Liver (tissue), 8 donors: ENCODE measurements at regions not wholly inside any gene's neighbourhood (a gene's known extent, or its start where the extent isn't known, plus 50 kb on each side); places are given as distances from the start of the nearest gene placed in this dataset.

ENCODE experiments used
- DNase-seq: peaks from one replicate; pipeline ENCODE4 v3.0.0-alpha.2; 2017; ENCODE audit warnings: low spot score
- H3K27ac ChIP-seq, 2 donors: one replicate each; pipeline ENCODE4 v1.7.0; 2013; ENCODE audit warnings: inconsistent platforms in 2 of 2, low read length in 2 of 2, control low read depth in 1 of 2, low read depth in 1 of 2, mild to moderate bottlenecking in 1 of 2
- H3K27me3 ChIP-seq, 4 donors: one replicate each; pipeline versions ENCODE4 v1.6.1 to v1.7.0; 2013; ENCODE audit warnings: low read length in 3 of 4, inconsistent platforms in 1 of 4, mild to moderate bottlenecking in 1 of 4, moderate library complexity in 1 of 4; ENCODE audit not compliant: control insufficient read depth in 4 of 4, insufficient read depth in 4 of 4
- H3K36me3 ChIP-seq, 4 donors: one replicate each; pipeline versions ENCODE4 v1.6.1 to v1.7.0; 2013; ENCODE audit warnings: low read length in 3 of 4, mild to moderate bottlenecking in 3 of 4, low read depth in 1 of 4, moderate library complexity in 1 of 4; ENCODE audit not compliant: control insufficient read depth in 4 of 4, insufficient read depth in 3 of 4
- H3K4me1 ChIP-seq, 4 donors: one replicate each; pipeline versions ENCODE4 v1.6.1 to v1.7.0; 2013; ENCODE audit warnings: low read length in 3 of 4, mild to moderate bottlenecking in 3 of 4, moderate library complexity in 1 of 4; ENCODE audit not compliant: control insufficient read depth in 4 of 4, insufficient read depth in 4 of 4
- H3K4me3 ChIP-seq, 3 donors: one replicate each; pipeline versions ENCODE4 v1.6.1 to v1.7.0; 2013; ENCODE audit warnings: low read length in 3 of 3, control low read depth in 1 of 3, low read depth in 1 of 3, mild to moderate bottlenecking in 1 of 3
- H3K9ac ChIP-seq, 2 donors: one replicate each; pipeline ENCODE4 v1.7.0; 2013; ENCODE audit warnings: low read length in 2 of 2, mild to moderate bottlenecking in 2 of 2, moderate library complexity in 2 of 2, control low read depth in 1 of 2, low read depth in 1 of 2
- H3K9me3 ChIP-seq, 4 donors: one replicate each; pipeline versions ENCODE4 v1.6.1 to v1.7.0; 2013; ENCODE audit warnings: low read length in 3 of 4; ENCODE audit not compliant: control insufficient read depth in 4 of 4
- CTCF ChIP-seq: fragments of 150-350 bp; IDR thresholded peaks from 2 replicates; pipeline ENCODE4 v1.5.1; 2017; ENCODE audit warnings: improper control_type of control experiment, low read depth, low read length; ENCODE audit not compliant: missing input control
- EGR1 ChIP-seq, 2 donors: IDR thresholded peaks; 2 replicates each; pipeline ENCODE4 v1.6.1; 2016 to 2018; ENCODE audit warnings: antibody characterized with exemption in 2 of 2, low read depth in 2 of 2
- FOXA1 ChIP-seq: IDR thresholded peaks from 2 replicates; pipeline ENCODE4 v1.6.1; 2016; ENCODE audit warnings: antibody characterized with exemption
- FOXA2 ChIP-seq: IDR thresholded peaks from 2 replicates; pipeline ENCODE4 v1.6.1; 2016; ENCODE audit warnings: antibody characterized with exemption
- GABPA ChIP-seq, 2 donors: IDR thresholded peaks in 1 of 2; conservative IDR thresholded peaks in 1 of 2; 2 replicates each; pipeline ENCODE4 v1.6.1; 2016; ENCODE audit warnings: antibody characterized with exemption in 2 of 2, mild to moderate bottlenecking in 1 of 2, moderate library complexity in 1 of 2
- HNF4A ChIP-seq, 2 donors: conservative IDR thresholded peaks; 2 replicates each; pipeline ENCODE4 v1.6.1; 2016; ENCODE audit warnings: antibody characterized with exemption in 2 of 2, mild to moderate bottlenecking in 2 of 2
- HNF4G ChIP-seq: IDR thresholded peaks from 2 replicates; pipeline ENCODE4 v1.6.1; 2016; ENCODE audit warnings: antibody characterized with exemption
- JUND ChIP-seq, 2 donors: IDR thresholded peaks; 2 replicates each; pipeline ENCODE4 v1.6.1; 2016; ENCODE audit warnings: antibody characterized with exemption in 2 of 2
- NR2F2 ChIP-seq: IDR thresholded peaks from 2 replicates; pipeline ENCODE4 v1.6.1; 2016; ENCODE audit warnings: antibody characterized with exemption
- RAD21 ChIP-seq, 2 donors: IDR thresholded peaks; 2 replicates each; pipeline ENCODE4 v1.6.1; 2016; ENCODE audit warnings: antibody characterized with exemption in 2 of 2, mild to moderate bottlenecking in 2 of 2
- RXRA ChIP-seq, 2 donors: IDR thresholded peaks; 2 replicates each; pipeline ENCODE4 v1.6.1; 2017 to 2018; ENCODE audit warnings: antibody characterized with exemption in 2 of 2, mild to moderate bottlenecking in 1 of 2
- SP1 ChIP-seq: IDR thresholded peaks from 2 replicates; pipeline ENCODE4 v1.6.1; 2018; ENCODE audit warnings: antibody characterized with exemption, mild to moderate bottlenecking
- TAF1 ChIP-seq: conservative IDR thresholded peaks from 2 replicates; pipeline ENCODE4 v1.6.1; 2016; ENCODE audit warnings: antibody characterized with exemption, mild to moderate bottlenecking
- YY1 ChIP-seq: IDR thresholded peaks from 2 replicates; pipeline ENCODE4 v1.6.1; 2016; ENCODE audit warnings: antibody characterized with exemption, mild to moderate bottlenecking
- WGBS: extraction: QIAGEN DNeasy Blood & Tissue Kit; methylation state at CpG from one replicate; pipeline ENCODE4 v1.1.7; 2013; 5-methylcytosine and 5-hydroxymethylcytosine counted together
- TF ChIP-seq, protein P1 (sequence below): IDR thresholded peaks from 2 replicates; pipeline ENCODE4 v1.6.1; 2016; ENCODE audit warnings: antibody characterized with exemption, mild to moderate bottlenecking
- TF ChIP-seq, protein P2 (sequence below): IDR thresholded peaks from 2 replicates; pipeline ENCODE4 v1.6.1; 2016; ENCODE audit warnings: antibody characterized with exemption
- donor health status: healthy.
- donor health status: healthy.
- donor health status: healthy.
- donor health status: healthy.
- donor health status: healthy.

DNA sequence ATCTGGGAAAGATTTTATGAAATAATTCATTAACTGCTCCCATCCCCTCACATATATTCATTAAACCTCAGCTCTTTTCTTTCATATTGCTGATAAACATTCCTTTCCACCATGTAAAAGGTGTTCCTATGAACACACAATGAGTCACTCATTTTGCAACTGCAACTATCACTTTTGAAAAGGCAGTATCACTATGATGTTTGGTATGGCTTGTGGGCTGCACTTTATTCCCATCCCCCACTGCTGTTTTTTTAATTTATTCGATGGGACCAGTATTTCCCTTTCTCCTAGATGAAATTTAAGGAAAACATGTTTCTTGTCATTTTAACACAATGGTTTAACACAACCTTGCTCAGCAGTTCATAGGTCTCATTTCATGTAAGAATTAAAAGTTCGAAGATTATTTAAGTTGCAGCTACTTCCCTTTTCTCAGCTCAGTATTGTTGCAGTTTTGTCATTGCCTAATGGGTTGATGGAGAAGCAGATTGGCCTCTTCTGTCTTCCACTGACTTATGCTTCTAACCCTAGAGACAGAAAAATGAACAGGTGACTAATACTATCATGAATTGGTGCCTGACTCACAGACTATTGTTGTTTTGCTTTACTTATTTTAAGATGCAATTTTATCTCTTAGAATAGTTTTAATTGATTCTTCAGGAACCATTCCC lies 280.3 kb downstream of the ZPLD1 start:
- no peak overlapping the region for H3K27ac ChIP-seq
- no peak for DNase-seq
- no peaks in the 10 kb centered on the region for H3K4me1 ChIP-seq
- no peaks in the 10 kb centered on the region for H3K27me3 ChIP-seq
- no peaks in the 10 kb centered on the region for H3K36me3 ChIP-seq
- TF ChIP-seq NR2F2 (no peak), FOXA1 (no peak), SP1 (no peak), HNF4A (conservative IDR thresholded peaks at IDR 0.05) (no peak), YY1 (no peak), JUND (IDR thresholded peaks at IDR 0.05) (no peak), HNF4G (no peak), TAF1 (no peak), RAD21 (IDR thresholded peaks at IDR 0.05) (no peak), RXRA (IDR thresholded peaks at IDR 0.05) (no peak), GABPA (IDR thresholded peaks at IDR 0.05 in 1 of 2, conservative IDR thresholded peaks at IDR 0.05 in 1 of 2) (no peak), EGR1 (IDR thresholded peaks at IDR 0.05; ENCODE audit: low read depth in 2 of 2) (no peak)
- TF ChIP-seq, protein P1, sequence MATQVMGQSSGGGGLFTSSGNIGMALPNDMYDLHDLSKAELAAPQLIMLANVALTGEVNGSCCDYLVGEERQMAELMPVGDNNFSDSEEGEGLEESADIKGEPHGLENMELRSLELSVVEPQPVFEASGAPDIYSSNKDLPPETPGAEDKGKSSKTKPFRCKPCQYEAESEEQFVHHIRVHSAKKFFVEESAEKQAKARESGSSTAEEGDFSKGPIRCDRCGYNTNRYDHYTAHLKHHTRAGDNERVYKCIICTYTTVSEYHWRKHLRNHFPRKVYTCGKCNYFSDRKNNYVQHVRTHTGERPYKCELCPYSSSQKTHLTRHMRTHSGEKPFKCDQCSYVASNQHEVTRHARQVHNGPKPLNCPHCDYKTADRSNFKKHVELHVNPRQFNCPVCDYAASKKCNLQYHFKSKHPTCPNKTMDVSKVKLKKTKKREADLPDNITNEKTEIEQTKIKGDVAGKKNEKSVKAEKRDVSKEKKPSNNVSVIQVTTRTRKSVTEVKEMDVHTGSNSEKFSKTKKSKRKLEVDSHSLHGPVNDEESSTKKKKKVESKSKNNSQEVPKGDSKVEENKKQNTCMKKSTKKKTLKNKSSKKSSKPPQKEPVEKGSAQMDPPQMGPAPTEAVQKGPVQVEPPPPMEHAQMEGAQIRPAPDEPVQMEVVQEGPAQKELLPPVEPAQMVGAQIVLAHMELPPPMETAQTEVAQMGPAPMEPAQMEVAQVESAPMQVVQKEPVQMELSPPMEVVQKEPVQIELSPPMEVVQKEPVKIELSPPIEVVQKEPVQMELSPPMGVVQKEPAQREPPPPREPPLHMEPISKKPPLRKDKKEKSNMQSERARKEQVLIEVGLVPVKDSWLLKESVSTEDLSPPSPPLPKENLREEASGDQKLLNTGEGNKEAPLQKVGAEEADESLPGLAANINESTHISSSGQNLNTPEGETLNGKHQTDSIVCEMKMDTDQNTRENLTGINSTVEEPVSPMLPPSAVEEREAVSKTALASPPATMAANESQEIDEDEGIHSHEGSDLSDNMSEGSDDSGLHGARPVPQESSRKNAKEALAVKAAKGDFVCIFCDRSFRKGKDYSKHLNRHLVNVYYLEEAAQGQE: no peak
- TF ChIP-seq, protein P2, sequence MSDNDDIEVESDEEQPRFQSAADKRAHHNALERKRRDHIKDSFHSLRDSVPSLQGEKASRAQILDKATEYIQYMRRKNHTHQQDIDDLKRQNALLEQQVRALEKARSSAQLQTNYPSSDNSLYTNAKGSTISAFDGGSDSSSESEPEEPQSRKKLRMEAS: no peak
- whole genome bisulfite sequencing: 82% methylated on average over 2 of the region's 2 CpGs
- no peak overlapping the region for H3K4me3 ChIP-seq
- no peaks in the 10 kb centered on the region for H3K9me3 ChIP-seq
- H3K9ac ChIP-seq: no peak overlapping the region

GRCh38 chr3:102718651-102719050 lies 283.8 kb downstream of the ZPLD1 start:
- no peak for DNase-seq
- no peaks in the 10 kb centered on the region for H3K4me1 ChIP-seq
- 64% methylated on average over 2 of the region's 2 CpGs for WGBS

More at GRCh38 chr3:102718651-102719050, 283.8 kb downstream of the ZPLD1 start:
- TF ChIP-seq YY1: no peak
- TF ChIP-seq NR2F2: no peak
- TF ChIP-seq, protein P1: no peak
- no peak for TF ChIP-seq CTCF
- TF ChIP-seq RAD21 (IDR thresholded peaks at IDR 0.05): no peak
- TF ChIP-seq HNF4A (conservative IDR thresholded peaks at IDR 0.05): no peak
- TF ChIP-seq FOXA2: no peak
- Histone ChIP-seq H3K4me3 (no peak overlapping the region), H3K9ac (no peak overlapping the region), H3K27me3 (no peaks in the 10 kb centered on the region), H3K9me3 (no peaks in the 10 kb centered on the region), H3K36me3 (no peaks in the 10 kb centered on the region), H3K27ac (no peak overlapping the region)
